GM18517 (cell line): ENCODE measurements at regions not wholly inside any gene's neighbourhood (a gene's known extent, or its start where the extent isn't known, plus 50 kb on each side); places are given as distances from the start of the nearest gene placed in this dataset.

Experiments
- ATAC-seq: cut with Tn5 transposase; IDR thresholded peaks from one replicate; pipeline ENCODE4 v1.9.1; 2021; ENCODE audit warnings: mild to moderate bottlenecking, moderate library complexity; ENCODE audit not compliant: unreplicated experiment

DNA sequence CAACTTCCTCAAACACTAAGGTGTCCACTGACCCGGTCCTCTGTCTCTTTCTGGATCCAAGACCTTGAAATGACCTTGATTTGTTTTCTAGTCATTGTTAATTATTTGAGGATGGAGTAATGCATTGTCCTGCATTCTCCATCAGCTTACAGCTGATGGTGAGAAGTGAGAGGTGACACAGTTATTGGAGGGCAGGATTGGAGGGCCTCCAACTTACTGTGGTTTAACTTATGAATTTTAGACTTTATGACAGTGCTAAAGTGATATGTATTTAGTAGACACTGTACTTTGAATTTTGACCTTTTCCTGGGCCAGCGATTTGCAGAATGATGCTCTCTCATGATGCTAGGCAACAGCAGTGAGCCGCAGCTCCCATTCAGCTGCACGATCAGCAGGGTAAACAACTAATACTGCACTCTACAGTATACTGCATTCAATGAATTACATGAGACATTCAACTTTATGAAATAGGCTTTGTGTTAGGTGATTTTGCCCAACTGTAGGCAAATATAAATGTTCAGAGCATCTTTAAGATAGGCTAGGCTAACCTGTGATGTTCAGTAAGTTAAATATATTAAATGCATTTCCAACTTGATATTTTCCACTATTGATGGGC lies 200.0 kb upstream of the MEX3C start:
- no peak for ATAC-seq

- ATAC-seq: no peak
Observed at GRCh38 chr18:51398104-51398503, 200.6 kb upstream of the MEX3C start.

- no peak for ATAC-seq
Observed at GRCh38 chr18:51399491-51400122, 202.1 kb upstream of the MEX3C start.

- ATAC-seq: no peak
Observed at GRCh38 chr18:51400721-51401120, 203.2 kb upstream of the MEX3C start.

- ATAC-seq: no peak
Observed at GRCh38 chr18:51401912-51402311, 204.4 kb upstream of the MEX3C start.

GRCh38 chr18:51404620-51405019 lies 207.1 kb upstream of the MEX3C start:
- ATAC-seq: no peak

DNA sequence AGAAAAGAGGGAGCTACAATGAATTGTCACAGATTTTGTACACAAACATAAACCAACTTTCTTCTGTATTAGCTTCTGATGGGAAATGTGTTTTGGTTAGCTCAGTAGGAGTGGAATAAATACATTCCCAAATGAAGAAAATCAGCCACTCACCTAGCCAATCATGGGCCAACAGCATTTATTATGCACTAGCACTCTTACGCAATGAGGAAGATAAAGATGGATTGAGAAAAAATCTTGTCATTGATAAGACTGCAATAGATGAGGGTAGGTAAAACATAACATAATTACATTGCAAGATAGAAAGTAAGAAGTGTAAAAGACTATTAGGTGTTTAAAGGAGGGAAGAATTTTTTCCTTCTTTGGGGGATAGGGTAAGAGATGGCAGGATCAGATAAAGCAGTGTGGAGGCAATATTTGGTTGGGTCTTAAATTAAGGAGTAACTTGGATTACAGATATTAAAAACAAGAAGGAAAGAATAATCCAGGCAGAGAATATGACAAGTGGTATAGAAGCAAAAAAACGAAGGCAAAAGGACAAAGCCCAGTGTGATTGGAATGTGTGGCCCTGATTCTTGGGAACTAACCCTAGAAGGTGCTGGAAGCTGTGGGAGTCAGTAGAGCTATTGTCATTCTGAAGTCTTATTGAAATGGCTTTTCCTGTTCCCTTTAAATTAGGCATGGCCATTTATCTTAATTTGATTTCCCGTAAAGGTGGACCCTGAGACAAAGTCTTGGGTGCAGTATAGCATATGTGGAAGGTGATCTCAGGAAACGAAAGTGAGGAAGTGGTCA lies 208.4 kb upstream of the MEX3C start:
- ATAC-seq: no peak

GRCh38 chr18:51417643-51418483 lies 220.4 kb upstream of the MEX3C start:
- no peak for ATAC-seq

DNA sequence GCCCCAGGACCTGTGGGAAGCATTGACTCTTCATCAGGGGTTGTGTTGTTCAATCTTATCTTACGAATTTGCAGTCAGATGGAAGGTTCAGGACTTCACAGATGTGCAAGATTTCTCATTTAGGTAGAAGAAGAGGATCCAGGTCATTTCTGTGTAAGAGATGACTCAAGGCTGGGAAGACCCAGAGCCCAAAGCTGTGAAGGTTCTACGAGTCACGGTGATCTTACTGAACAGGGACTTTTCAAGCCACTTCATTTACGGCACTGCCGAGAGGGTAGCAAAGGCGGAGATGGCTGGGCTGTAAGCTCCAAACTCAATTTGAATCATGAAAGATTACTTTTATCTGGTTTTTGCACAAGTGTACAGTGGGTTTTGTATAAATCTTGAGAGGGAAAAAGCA lies 228.0 kb upstream of the MEX3C start:
- ATAC-seq: peak; percentile 76

DNA sequence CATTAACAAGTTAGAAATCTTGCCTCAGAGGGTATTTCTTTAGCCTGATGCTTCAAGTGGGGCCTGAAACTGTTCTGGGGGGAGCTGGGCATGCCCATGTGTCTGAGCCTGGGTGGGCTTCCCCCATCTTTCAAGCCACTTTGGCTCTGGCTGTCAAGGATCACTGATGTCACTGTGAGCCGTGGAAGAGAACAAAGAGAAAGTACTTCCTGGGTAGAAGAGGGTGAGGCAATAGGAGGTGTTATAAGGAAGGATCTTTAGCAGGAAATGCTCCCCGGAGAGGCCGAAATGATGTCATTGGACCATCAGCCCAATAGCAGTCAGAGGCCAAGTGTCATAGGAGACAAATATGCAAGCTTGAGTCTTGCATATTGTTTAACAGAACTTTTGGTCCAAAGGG lies 228.4 kb upstream of the MEX3C start:
- ATAC-seq: peak; percentile 7

DNA sequence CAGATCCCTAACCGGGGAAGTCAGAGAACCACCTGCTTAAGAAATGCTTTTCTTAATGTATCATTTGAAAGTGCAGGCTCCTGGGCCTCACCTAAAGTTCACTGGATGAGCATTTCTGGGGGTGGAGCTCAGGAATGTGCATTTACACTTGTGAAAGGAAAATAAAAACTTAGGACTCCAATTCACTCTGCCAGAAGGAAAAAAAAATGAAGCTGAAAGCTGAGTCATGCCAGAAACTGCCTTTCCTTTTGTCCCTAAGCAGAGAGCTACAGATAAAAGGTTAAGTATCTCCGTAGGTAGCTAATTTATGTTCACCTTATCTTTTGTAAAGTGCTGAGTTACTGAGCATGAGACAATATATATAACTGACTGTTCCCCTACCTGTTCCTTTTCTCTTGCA lies 229.5 kb upstream of the MEX3C start:
- no peak for ATAC-seq

DNA sequence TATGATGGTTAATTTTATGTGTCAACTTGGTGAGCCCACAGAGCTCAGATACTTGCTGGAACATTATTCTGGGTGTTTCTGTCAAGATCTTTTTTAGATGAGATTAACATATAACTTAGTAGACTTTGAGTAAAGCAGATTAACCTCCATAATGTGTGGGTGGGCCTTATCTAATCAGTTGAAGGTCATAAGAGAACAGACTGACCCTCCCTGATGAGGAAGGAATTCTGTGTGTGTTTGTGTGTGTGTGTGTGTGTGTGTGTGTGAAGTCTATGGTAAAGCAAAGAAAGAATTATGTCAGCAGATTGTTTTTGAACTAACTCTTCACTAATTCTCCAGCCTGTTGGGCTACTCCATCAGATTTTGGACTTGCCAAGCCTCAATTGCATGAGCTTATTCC lies 232.2 kb upstream of the MEX3C start:
- no peak for ATAC-seq

GRCh38 chr18:51430538-51430937 lies 233.1 kb upstream of the MEX3C start:
- ATAC-seq: no peak

- ATAC-seq: no peak
Observed at GRCh38 chr18:51433296-51433695, 235.8 kb upstream of the MEX3C start.

GRCh38 chr18:51433881-51434280 lies 236.4 kb upstream of the MEX3C start:
- ATAC-seq: no peak

DNA sequence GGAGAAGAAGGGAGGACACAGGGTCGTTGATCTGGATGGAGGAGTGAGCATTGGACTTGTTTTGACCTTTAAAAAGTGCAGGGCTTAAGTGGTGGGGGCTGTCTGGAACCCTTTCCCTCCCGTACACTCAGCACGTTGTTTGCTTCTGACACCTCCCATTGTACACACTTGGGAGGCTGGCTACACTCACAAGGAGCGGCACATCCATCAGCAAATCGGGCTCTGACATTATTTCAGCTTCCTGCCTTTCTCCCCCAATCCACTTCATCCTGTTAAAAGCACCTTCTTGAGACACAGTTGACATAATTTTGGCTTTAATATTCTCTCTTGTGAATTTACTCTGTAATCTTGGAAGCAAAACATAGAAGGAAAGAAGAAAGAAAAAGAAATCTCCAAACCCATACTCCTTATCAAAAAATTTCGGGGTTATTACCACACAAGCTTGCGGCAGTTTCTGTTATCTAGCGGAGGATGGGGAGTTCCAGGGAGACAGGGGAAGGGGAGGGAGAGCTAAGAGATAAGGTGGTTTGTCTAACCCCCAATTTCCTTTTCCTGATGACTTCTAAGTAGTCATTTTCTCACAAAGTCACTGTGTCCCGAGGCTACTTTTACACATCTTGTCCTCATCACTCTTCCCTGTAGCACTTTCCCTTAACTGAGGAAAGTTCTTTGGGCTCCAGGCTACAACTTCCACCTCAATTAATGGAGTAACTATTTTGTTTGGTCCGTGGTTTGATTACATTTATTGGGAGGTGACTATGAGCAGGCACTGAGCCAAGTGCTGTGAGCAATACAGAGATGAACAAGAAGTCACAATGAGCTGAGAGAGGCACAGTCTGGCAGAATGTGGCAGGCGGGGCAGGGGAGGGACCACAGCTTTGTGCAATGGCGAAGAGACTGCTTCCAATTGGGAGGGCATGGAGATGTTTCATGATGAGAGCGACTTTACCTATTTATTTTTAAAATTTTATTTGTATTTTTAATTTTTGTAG lies 240.1 kb upstream of the MEX3C start:
- no peak for ATAC-seq

- ATAC-seq: no peak
Observed at GRCh38 chr18:51438797-51439350, 241.4 kb upstream of the MEX3C start.

DNA sequence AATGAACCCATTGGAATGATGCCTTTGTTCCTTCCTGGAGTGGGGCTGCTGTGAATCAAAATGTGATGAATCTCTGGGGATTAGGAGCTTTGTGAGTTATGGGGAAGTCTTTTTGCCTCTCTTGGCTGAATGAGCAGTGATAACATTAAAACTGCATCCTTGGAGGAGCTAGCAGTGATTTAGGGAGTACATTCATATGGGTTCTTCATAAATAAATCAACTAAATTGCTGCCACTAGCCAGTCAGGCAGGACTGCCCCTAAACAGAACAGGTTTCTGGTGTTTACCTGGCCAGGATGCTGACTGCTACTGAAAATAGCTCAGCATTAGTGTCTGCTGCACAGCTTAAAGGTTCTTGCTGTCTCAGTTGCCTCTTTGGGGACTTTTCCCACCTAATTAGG lies 244.5 kb upstream of the MEX3C start:
- no peak for ATAC-seq

DNA sequence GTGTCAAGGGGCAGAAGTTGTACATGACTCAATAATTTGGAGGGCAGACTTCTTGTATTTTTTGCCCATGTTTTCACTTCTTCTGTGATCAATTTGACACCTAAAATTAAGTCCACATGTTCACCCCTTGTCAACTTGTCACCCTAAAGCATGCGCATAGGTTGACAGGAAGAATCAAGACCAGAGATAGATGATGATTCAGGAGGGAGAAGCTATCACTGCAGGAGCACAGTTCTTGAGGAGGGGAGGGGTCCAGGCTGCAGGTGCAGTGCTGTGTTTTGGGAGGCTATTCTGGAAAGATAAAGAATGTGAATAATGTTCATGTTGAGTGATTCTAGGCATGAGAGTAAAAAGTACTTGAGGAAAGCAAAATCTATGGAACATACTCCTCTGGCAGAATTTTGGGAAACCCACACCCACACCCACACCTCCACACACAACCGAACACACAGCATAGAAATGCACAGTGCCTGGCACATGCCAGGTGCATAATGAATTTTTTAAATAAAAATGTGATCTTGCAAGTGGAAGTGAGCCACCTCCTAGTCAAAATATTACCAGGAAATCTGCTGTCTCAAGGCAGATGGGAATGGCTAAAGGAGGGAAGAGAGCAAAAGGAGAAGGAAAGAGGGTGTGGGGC lies 249.2 kb upstream of the MEX3C start:
- no peak for ATAC-seq
